Gastroesophageal sphincter (tissue), 4 donors: ENCODE measurements at regions not wholly inside any gene's neighbourhood (a gene's known extent, or its start where the extent isn't known, plus 50 kb on each side); places are given as distances from the start of the nearest gene placed in this dataset.

Experiments
- ATAC-seq: fragments of 150-250 bp; one replicate; pipeline ENCODE4 v1.9.1; 2016; ENCODE audit warnings: mild to moderate bottlenecking, moderate library complexity
- H3K27ac ChIP-seq, 4 donors: fragments of 200-600 bp; sonication (generic) in 3 of 4; 1 replicate in 3 of 4; 2 replicates in 1 of 4; pipeline ENCODE4 v1.5.1; 2016 to 2019
- H3K27me3 ChIP-seq: fragments of 200-600 bp; sonication (generic); one replicate; pipeline ENCODE4 v1.5.1; 2019
- H3K36me3 ChIP-seq, 2 donors: fragments of 200-600 bp; sonication (generic); one replicate each; pipeline ENCODE4 v1.5.1; 2019; ENCODE audit warnings: control low read depth in 1 of 2
- H3K4me1 ChIP-seq, 3 donors: fragments of 200-600 bp; sonication (generic); 1 replicate in 2 of 3; 2 replicates in 1 of 3; pipeline ENCODE4 v1.5.1; 2016 to 2019; ENCODE audit warnings: control low read depth in 2 of 3
- H3K4me3 ChIP-seq, 2 donors: fragments of 200-600 bp; sonication (generic); one replicate each; pipeline ENCODE4 v1.5.1; 2019; ENCODE audit warnings: mild to moderate bottlenecking in 1 of 2, moderate library complexity in 1 of 2
- H3K9me3 ChIP-seq, 3 donors: fragments of 200-600 bp; sonication (generic); one replicate each; pipeline ENCODE4 v1.5.1; 2017 to 2019; ENCODE audit warnings: control low read depth in 2 of 3
- EP300 ChIP-seq: sonication (generic); formaldehyde crosslinking; IDR thresholded peaks from one replicate; pipeline ENCODE4 v1.6.1; 2017; ENCODE audit warnings: antibody characterized with exemption, mild to moderate bottlenecking
- POLR2A ChIP-seq, 2 donors: fragments of 450-650 bp; IDR thresholded peaks; one replicate each; pipeline ENCODE4 v1.6.1; 2017; ENCODE audit warnings: antibody characterized with exemption in 2 of 2, mild to moderate bottlenecking in 2 of 2, moderate library complexity in 1 of 2
- POLR2AphosphoS5 ChIP-seq: sonication (generic); formaldehyde crosslinking; IDR thresholded peaks from one replicate; pipeline ENCODE4 v1.6.1; 2017; ENCODE audit warnings: antibody characterized with exemption
- WGBS, 2 donors: methylation state at CpG; one replicate each; pipeline ENCODE4 v1.1.5; 2018; ENCODE audit warnings: low coverage in 1 of 2; 5-methylcytosine and 5-hydroxymethylcytosine counted together
- TF ChIP-seq, protein P1 (sequence below), 4 experiments: fragments of 200-600 bp in 2 of 4; fragments of 450-650 bp in 2 of 4; sonication (generic) in 1 of 4; IDR thresholded peaks; one replicate each; pipeline ENCODE4 v1.5.1; 2017 to 2019; ENCODE audit warnings: antibody characterized with exemption in 4 of 4, mild to moderate bottlenecking in 2 of 4, moderate library complexity in 2 of 4

- no peaks in the 10 kb centered on the region for H3K4me1 ChIP-seq
- no peak overlapping the region for H3K27ac ChIP-seq
- H3K36me3 ChIP-seq, result no peaks in the 10 kb centered on the region
- no peak for ATAC-seq
- H3K4me3 ChIP-seq, result no peak overlapping the region
- TF ChIP-seq, protein P1, sequence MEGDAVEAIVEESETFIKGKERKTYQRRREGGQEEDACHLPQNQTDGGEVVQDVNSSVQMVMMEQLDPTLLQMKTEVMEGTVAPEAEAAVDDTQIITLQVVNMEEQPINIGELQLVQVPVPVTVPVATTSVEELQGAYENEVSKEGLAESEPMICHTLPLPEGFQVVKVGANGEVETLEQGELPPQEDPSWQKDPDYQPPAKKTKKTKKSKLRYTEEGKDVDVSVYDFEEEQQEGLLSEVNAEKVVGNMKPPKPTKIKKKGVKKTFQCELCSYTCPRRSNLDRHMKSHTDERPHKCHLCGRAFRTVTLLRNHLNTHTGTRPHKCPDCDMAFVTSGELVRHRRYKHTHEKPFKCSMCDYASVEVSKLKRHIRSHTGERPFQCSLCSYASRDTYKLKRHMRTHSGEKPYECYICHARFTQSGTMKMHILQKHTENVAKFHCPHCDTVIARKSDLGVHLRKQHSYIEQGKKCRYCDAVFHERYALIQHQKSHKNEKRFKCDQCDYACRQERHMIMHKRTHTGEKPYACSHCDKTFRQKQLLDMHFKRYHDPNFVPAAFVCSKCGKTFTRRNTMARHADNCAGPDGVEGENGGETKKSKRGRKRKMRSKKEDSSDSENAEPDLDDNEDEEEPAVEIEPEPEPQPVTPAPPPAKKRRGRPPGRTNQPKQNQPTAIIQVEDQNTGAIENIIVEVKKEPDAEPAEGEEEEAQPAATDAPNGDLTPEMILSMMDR (IDR thresholded peaks at IDR 0.05), result no peak
- TF ChIP-seq POLR2A (IDR thresholded peaks at IDR 0.05), result no peak
- TF ChIP-seq EP300, result no peak
- no peak for TF ChIP-seq POLR2AphosphoS5
- H3K9me3 ChIP-seq, result no peaks in the 10 kb centered on the region
- 97 to 100% methylated on average over 2 to 4 of the region's 4 CpGs for WGBS, 2 donors
- H3K27me3 ChIP-seq, result no peaks in the 10 kb centered on the region
Observed at GRCh38 chr7:121557034-121557892, 161.2 kb upstream of the FAM3C start.

DNA sequence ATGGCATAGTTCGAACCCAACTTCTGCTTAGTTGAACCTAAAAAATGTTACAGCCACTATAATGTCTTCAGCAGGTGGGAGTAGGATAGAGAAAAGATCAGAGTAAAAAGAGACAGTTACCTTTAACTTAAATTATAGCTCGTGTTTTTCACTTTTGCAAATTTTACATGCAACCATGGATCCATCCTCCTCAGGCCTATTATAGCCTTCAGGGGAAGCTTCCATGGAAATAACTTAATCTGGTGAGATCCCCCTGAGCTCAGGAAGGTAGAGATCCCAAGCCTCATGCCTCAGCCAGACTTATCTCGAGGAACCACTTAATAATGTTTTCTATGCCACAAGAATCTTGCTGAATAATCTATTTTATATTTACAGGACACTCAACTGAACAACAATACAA is 159.4 kb upstream of the FAM3C start:
- no peak overlapping the region for H3K4me3 ChIP-seq
- H3K9me3 ChIP-seq, result no peaks in the 10 kb centered on the region
- ATAC-seq, result no peak
- H3K27ac ChIP-seq, result no peak overlapping the region
- 79 to 90% methylated on average over 3 of the region's 3 CpGs for WGBS, 2 donors
- H3K4me1 ChIP-seq, result no peaks in the 10 kb centered on the region
- no peaks in the 10 kb centered on the region for H3K36me3 ChIP-seq
- H3K27me3 ChIP-seq, result no peaks in the 10 kb centered on the region
- TF ChIP-seq EP300 (no peak), POLR2AphosphoS5 (no peak), POLR2A (IDR thresholded peaks at IDR 0.05) (no peak)
- TF ChIP-seq, protein P1 (IDR thresholded peaks at IDR 0.05), result no peak

DNA sequence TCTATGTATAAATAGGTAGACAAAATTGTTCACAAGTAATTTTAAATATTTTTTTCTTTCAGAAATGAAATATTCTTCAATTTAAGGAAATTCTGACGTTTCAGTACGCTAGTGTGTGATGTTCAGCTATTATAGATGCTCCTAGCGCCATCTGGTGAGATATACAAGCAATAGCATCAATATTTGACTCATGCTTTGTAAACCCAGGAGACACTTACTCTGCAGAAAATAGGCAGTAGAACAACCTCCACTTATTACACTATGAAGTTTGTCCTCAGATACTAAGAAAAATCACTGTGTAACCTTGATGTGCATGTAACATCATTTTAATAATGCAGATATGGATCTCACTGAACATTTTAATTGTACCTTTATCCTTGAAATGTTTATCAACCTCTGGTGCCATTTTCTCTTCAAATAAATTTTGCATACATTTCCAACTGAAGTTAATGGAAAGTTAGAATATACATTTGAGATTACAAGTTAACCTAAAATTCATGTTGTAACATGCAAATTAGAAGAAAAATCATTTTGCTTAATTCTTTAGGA is 151.5 kb upstream of the FAM3C start:
- H3K9me3 ChIP-seq, result no peaks in the 10 kb centered on the region
- peak; percentile 55 for ATAC-seq
- no peaks in the 10 kb centered on the region for H3K4me1 ChIP-seq
- 0% methylated on average over 3 of the region's 3 CpGs for WGBS, 2 donors
- H3K27ac ChIP-seq, result no peak overlapping the region
- TF ChIP-seq, protein P1 (IDR thresholded peaks at IDR 0.05), result peak; percentile 24 to 75 (median 70)
- TF ChIP-seq EP300 (no peak), POLR2AphosphoS5 (no peak), POLR2A (IDR thresholded peaks at IDR 0.05) (no peak)
- no peaks in the 10 kb centered on the region for H3K27me3 ChIP-seq
- H3K36me3 ChIP-seq, result no peaks in the 10 kb centered on the region
- H3K4me3 ChIP-seq, result no peak overlapping the region

DNA sequence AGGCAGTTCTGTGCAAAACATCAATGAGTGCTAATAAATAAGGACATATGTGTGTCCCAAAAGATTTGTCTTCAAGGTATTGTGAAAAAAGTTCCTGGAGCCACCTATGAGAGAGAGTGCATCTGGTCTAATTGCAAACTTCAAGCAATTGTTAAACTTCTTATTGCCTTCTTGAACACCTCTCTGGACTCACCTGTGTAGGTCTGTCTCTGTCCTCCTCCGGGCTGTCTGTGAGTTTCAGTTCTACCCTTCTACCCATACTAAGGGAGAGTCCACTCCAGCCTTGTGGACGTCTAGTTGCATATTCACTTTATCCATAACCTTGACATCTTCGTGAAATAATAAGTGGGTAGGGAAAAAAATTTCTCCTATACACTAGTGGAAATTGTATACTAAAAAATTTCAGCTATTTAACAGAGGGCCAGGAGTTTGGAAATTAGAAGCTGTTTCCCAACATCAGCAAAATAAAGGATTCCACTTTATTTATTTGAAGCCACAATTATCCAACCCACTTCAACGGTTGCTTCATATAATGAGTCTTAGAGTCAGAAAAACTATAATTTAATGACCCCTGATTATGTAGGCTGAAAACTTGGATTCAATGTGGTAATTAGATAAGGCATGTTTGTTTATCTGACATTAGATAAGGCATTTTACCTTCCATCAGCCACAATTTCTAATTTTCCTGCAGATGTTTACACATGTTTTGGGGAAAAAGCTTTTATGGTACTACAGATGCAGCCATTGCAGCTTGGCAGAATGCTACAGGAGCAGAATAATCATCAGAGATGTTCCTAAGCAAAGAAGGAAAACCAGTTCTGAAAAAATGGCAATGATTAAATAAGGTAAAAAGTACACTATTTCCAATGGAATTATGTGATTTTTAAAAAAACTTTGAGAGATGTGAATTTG is 150.8 kb upstream of the FAM3C start:
- no peak overlapping the region for H3K4me3 ChIP-seq
- H3K27me3 ChIP-seq, result no peaks in the 10 kb centered on the region
- no peaks in the 10 kb centered on the region for H3K36me3 ChIP-seq
- no peak for ATAC-seq
- no peaks in the 10 kb centered on the region for H3K9me3 ChIP-seq
- TF ChIP-seq EP300 (no peak), POLR2AphosphoS5 (no peak), POLR2A (IDR thresholded peaks at IDR 0.05) (no peak)
- TF ChIP-seq, protein P1 (IDR thresholded peaks at IDR 0.05), result no peak
- no peak overlapping the region for H3K27ac ChIP-seq
- 55 to 69% methylated on average over 3 to 4 of the region's 4 CpGs for WGBS, 2 donors
- H3K4me1 ChIP-seq, result no peaks in the 10 kb centered on the region
